ENCODE measurements at regions not wholly inside any gene's neighbourhood (a gene's known extent, or its start where the extent isn't known, plus 50 kb on each side); places are given as distances from the start of the nearest gene placed in this dataset.
"Not testable (repeated sequence)": the region's sequence is repeated elsewhere in the genome, so short reads cannot be mapped to it uniquely, and the experiment has no call there.

DNA sequence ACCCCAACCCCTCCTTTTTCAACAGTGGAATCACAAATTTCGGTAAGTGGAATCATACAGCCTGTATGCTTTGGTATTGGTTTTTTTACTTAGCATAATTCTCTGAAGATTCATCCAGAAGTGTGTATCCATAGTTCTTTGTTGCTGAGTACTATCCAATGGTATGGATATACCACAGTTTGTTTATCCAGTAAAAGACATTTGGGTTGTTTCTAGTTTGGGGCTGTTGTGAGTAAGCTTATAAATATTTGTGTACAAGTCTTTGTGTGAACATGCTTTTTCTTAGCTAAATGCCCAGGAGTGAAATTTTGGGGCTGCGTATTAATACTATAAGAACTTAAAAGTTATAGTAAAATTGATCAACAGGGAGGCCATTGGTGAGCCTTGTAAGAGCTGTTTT, 57.5 kb upstream of the GC start:
- DNase-seq (ENCODE audit: low read depth, low spot score), result no peak

DNA sequence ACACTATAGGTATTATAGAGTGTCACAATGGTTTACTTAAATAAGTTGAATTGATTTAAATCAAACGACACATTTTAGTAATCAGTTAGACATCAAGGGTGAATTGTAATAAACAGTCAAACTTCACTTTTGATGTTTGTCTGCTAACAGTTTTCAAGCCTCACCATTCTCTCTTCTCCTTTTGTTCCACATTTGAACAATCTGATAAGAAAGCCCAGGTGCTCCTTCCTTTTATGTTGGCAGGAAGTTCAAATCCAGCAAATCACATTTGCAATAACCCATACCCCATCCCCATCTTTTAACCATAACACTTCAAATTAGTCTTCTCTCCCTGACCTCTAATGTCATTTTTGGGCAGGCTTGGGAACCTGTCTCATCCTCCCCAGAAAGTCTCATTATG, 63.4 kb upstream of the GC start:
- no peak for DNase-seq (ENCODE audit: low read depth, low spot score)

DNA sequence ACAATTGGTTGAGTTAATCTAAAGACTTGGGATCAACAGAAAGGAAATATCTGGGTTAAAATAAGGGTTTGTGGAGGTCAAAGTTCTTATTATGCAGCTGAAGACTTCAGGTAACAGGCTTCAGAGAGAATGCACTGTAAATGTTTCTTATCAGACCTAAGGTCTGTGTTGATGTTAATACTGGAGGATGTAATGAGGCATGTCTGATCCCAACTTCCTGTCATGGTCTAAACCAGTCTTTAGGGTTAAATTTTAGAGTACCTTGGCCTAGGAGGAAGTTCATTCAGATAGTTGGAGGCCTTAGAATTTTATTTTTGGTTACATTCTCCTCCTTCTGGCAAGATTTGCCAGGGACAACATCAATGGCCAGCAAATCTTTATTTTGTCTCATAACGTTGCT, 72.1 kb upstream of the GC start:
- no peak for DNase-seq (ENCODE audit: low read depth, low spot score)

DNA sequence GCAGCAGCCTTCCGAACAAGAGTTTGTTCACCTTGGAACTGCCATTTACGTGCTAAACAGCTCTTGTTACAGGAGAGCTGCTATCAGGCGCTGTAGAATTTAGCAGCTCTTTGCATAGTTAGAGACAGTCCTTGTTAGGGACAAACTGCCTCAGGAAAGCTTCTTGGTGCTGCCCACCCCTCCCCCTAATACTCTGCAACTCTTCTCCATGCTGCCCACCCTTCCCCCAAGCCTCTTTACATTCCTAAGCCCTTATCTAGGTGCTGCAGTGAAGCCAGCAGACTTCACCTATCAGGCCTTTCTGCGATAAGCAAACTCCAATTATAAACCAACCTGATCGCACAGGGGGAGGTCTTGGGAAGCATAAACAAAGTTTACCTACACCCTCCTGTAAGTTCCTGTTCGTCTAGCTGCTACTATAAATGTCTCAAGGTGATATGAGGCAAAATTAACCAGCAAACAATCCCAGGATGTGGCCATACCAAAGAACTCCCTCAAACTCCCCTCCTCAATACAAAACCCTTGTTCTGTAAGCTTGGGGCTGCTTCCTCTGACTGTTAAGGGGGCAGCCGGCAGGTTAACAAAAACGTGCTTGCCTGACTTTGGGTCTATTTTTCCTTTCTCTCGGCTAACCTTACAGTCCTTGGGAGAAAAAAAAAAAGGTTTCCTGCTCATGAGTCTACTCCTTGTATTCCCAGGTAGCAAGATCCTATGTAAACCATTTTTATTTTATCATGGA, 74.0 kb upstream of the GC start:
- peak; percentile 97 for DNase-seq (ENCODE audit: low read depth, low spot score)

DNA sequence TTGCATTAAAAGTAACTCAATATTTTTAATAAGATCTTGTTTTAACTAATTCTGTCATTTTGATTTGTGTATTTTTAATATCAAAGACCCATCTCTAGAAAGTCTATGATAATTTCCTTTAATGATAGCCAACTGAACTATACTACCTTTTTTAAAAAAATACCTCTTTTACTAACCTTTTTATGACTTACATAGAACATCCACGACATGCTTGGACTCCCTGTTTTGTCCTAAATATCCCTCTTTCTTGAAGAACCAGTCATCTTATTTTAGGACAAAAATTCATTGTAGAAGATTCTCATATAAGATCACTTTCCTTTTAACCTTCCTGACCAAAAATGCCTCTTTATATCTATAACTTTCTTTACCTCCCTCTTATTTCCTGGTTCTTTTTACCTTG, 76.8 kb upstream of the GC start:
- DNase-seq (ENCODE audit: low read depth, low spot score), result no peak

DNA sequence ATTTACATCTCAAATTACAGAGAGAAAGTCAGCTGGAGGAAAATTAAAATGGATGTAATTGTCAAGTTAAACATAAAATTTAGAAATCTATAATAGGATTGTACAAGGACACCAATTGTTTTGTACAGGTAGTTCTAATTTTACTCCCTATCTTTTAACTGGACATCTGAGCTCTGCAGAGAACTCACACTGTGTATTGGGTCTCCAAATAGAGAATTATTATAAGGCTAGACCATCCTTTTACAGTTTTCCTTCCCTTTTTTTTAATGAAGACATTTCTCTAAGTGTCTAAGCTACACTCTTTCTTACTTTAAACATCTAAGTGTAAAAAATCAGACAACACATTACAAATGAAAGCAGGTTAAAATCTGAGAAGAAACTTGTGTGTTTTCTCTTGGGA, 78.4 kb upstream of the GC start:
- DNase-seq (ENCODE audit: low read depth, low spot score), result no peak

DNA sequence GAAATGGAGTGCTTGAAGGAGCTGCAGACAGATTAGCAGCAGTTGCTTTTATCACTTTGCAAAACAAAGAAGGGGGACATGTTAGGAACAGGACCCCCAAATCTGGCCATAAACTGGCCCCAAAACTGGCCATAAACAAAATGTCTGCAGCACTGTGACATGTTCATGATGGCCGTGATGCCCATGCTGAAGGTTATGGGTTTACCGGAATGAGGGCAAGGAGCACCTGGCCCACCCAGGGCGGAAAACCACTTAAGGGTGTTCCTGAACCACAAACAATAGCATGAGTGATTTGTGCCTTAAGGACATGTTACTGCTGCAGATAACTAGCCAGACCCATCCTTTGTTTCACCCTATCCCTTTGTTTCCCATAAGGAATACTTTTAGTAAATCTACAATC, 79.6 kb upstream of the GC start:
- no peak for DNase-seq (ENCODE audit: low read depth, low spot score)

DNA sequence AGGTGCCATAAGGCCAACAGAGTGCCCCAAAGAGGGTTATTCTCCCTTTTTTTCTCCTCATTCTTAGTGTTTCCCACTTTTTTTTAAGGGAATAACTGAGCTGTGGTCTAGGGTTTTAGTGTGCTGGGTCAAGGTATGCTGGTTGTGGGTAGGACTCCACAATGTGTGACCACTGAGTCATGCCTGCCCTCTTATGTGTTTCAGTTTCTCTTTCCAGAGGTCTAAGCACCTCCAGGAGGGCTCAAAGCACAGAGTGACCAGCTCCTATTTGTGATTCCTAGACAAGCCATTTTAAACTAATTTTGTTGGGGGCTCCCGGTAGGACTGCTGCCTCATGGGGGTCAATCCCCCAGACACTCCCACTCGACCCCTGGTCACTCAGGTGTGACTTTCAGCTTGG, 80.5 kb upstream of the GC start:
- DNase-seq (ENCODE audit: low read depth, low spot score), result no peak

DNA sequence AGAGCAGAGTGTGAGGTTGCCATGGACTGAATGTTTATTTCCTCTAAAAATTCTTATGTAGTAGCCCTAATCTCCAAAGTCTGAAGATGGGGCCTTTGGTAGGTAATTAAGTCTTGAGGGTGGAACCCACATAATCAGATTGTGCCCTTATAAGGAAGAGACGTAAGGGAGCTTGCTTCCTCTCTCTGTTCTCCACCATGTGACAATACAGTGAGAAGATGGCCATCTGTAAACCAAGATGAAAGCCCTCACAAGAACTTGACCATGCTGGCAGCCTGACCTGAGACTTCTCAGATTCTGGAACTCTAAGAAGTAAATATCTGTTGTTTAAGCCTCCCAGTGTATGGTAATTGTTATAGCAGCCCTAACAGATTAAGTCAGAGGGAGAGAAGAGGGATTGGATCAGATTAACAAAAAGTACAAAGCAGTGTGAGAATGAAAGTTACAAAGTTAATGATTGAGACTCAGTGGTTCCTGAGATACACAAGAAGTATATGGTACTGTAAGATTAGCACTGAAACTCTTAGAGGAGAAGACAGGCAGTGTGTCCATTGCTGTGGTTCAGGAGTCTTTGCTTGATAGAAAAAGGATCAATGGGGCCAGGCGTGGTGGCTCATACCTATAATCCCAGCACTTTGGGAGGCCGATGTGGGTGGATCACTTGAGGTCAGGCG, 82.5 kb upstream of the GC start:
- DNase-seq (ENCODE audit: low read depth, low spot score), result no peak

DNA sequence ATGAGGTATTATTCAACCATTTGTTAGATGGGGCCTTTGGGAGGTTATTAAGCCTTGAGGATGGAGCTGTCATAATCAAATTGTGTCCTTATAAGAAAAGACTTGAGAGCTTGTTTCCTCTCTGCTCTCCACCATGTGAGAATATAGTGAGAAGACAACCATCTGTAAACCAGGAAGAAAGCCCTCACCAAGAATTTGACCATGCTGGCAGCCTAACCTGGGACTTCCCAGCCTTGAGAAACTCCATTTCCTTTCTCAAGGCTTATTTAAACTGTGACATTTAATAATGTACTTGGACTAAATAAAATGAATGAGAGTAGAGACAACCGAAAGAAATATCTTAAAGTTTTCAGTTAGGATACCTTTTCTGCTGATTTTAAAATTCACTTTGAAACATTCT, 83.7 kb upstream of the GC start:
- DNase-seq (ENCODE audit: low read depth, low spot score), result no peak

DNA sequence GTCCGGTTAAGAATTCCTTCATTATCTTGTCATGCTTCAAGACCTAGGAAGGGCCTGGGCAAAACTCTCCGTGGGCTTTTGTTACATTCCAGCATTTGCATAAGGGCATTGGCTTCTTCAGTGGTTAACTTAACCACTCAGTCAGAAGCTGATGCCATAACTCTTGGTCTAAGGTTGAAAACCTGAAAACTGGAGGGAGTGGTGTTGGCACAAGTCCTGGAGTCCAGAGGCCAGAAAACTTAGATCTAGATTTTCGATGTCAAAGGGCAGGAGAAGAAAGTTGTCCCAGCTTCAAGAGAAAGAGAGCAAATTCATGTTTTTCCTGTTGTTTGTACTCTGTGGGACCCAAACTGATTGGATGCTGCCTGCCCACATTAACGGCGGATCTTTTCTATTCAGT, 86.6 kb upstream of the GC start:
- DNase-seq (ENCODE audit: low read depth, low spot score), result no peak

DNA sequence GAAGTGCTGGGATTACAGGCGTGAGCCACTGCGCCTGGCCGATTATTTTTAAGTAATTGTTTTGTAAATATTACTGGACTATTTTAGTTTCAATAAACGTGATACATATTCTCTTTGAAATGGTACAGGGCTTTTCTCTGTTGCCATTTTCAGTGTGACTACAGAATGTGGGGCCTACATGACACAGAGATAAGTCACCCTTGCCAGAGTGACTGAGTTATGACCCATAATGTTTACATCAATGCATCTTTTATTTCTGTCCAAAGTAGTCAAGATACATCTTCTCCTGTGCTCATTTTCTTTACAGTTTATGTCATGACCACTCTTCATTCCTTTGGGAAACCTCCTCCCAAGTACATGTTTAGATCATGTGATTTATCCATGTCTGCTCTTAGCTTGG, 88.3 kb upstream of the GC start:
- DNase-seq (ENCODE audit: low read depth, low spot score), result no peak

DNA sequence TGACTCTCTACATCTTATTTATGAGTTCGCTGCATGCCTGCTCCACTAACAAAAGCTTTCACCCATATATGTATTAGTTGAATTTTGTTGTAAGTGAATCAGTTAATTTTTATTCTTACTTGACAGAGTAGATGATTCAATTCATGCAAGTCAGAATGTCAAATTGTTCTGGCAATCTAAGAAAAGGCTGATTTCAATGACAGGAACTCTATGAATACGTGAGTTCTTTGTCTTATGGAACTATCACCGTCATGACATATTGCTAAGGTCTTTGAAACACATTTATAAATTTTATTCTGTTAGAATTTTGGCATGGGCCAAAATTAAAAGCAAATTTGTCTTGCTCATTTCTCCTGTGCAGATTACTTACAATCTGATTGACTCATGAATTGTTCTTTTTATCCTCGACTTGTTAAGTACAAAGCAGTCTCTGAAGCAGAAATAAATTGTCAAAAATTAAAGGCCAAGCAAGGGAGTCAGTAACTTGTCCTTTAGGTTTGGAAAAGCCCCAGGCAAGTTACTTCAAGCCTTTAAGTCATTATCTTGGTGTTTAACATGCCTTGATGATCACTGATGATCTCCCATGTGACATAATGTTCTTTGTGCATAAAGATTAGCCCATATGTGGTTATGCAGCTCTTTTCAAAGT, 89.0 kb upstream of the GC start:
- no peak for DNase-seq (ENCODE audit: low read depth, low spot score)

DNA sequence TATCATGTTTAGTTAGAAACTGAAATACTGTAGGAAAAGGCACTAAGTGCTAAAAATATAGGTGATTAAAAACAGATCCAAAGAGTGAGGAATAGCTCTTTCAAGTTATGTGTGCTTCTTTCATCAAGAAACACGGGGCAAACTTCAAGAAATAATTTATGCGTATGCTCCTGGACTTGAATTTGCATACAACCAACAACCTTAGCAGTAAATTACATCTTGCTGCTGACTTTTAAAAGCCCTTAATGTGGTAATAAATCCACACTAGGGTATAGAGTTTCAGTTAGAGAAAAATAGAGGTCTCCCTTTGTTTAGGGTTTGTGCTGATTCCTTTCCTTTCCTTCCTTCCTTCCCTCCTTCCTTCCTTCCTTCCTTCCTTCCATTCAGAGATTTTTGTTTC, 94.5 kb upstream of the GC start:
- DNase-seq (ENCODE audit: low read depth, low spot score), result no peak

DNA sequence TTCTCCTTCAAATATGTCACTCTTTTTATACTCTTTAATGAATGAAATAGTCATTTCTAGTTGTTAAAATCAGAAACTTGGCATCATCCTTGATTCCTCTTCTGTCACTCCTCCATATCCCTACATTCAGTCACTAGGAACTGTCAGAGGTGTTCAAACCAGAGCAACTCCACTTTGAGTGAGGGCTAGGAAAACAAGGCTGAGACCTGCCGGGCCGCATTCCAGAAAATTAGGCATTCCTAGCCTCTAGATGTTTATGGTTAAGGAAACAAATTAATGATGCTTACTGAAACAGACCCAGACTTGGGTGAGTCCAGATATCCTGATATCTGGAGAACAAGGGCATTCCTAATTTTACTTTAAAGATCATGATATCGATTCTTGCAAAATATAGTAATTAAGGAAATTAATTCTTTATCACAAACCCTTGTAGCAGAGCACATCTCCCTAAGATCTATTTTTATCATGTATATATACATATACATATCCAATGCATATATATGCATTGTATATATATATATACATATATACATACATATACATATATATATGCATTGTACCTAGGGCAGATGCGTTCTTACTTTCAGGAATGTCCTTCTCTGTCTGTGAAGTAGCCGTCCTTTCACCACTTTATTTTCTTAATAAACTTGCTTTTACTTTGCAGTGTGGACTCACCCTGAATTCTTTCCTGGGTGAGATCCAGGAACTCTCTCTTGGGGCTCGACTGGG, 98.4 kb upstream of the GC start:
- DNase-seq (ENCODE audit: low read depth, low spot score), result peak; percentile 82

DNA sequence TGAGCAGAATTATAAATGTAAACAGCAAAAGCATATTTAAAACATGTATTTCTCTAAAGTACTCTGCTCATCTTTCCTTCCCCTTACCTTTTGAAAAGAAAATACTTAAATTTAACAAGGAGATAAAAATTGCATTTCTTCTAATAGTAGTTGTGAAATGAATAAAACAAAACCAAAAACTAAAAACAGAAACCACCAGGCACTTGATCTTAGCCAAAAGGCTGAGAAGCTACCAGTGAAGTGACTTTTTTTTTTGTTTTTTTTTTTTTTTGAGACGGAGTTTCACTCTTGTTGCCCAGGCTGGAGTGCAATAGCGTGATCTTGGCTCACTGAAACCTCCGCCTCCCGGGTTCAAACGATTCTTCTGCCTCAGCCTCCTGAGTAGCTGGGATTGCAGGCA, 116.5 kb upstream of the GC start:
- not testable (repeated sequence) for DNase-seq (ENCODE audit: low read depth, low spot score)

DNA sequence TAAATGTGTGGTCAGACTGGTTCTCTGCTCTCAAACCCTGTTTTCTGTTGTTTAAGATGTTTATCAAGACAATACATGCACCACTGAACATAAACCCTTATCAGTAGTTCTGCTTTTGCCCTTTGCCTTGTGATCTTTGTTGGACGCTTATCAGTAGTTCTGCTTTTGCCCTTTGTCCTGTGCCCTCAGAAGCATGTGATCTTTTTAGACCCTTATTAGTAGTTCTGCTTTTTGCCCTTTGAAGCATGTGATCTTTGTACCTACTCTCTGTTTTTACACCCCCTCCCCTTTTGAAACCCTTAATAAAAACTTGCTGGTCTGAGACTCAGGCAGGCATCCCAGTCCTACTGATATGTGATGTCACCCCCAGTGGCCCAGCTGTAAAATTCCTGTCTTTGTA, 121.7 kb upstream of the GC start:
- not testable (repeated sequence) for DNase-seq (ENCODE audit: low read depth, low spot score)

DNA sequence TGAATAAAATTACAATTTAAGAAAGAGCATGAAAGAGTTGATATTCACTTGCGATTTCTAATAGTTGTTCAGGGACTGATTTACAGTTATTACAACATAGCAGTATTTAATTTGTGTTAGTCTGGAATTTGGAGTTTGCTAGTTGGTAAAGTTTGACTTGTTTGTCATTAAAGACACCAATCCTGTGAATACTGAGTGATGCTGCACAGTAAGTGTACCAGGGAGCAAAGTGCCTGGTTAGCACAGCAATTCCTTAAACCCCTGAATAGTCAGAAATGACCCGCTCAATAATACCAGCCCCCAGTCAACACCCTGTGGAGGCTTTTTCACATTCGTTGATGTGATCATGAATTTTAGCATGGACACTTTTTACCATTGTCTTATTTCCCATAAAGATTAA, 122.2 kb upstream of the GC start:
- DNase-seq (ENCODE audit: low read depth, low spot score), result no peak

DNA sequence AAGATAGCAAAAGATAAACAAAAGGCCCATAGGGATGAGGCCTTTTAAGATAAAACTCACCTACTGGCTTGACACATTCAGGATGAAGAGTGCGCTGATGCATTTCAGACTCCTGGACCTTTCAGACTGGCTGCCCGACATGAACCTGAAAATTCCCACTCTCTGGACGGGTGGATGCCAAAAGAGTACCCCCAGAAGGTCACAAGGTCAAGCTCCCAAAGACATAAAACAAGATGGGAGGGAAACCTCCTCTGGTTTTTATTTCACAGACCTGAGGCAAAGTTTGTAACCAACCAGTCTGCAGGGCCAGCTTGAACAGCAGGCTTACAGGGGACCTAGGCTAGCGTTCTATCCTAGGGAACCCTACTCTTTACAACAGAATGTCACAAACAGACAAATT, 123.2 kb upstream of the GC start:
- no peak for DNase-seq (ENCODE audit: low read depth, low spot score)

DNA sequence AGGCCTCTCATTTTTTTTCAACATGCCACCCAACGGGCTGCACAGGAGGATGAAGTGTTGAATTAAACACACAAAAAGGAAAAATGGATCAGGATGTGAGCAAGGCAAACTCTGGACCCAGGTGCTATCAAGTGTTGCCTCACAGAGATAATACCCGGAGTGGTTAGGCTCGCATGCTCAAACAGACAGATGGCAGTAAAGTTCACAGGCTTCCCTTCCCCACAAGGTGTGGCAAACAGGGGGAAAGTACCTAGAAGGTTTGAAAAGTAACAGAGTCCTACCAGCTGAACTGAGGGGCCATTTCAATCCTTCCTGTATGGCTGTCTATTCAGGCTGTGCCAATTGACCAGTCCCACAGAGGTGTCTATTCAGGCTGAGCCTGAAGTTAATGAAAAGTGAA, 123.9 kb upstream of the GC start:
- DNase-seq (ENCODE audit: low read depth, low spot score), result no peak

DNA sequence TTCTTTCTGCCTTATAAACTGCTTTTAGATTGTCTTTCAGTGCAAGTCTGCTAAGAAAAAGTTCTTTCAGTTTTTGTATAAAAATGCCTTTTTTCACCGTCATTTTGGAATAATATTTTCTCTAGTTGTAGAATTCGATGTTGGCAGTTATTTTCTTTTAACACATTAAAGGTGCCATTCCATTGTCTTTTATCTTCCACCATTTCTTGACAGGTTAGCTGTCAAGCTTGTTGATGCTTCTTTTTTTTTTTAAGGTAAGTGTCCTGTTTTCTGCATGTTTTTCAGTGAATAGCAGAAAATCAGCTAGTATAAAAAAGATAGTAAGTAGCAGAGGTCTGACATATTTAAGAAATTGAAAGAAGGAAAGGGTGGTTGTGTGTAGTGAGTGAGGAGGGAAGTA, 118.5 kb upstream of the NPFFR2 start:
- no peak for DNase-seq (ENCODE audit: low read depth, low spot score)

DNA sequence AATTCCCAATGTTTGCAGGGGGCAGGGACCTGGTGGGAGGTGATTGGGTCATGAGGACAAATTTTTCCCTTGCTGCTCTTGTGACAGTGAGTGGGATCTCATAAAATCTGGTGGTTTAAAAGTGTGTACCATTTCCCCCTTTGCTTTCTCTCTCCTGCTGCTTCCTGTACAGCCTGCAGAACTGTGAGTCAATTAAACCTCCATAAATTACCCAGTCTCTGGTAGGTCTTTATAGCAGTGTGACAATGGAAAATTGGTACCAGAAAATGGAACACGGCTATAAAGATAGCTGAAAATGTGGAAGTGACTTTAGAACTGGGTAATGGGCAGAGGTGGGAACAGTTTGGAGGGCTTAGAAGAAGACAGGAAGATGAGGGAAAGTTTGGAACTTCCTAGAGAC, 108.7 kb upstream of the NPFFR2 start:
- DNase-seq (ENCODE audit: low read depth, low spot score), result no peak

DNA sequence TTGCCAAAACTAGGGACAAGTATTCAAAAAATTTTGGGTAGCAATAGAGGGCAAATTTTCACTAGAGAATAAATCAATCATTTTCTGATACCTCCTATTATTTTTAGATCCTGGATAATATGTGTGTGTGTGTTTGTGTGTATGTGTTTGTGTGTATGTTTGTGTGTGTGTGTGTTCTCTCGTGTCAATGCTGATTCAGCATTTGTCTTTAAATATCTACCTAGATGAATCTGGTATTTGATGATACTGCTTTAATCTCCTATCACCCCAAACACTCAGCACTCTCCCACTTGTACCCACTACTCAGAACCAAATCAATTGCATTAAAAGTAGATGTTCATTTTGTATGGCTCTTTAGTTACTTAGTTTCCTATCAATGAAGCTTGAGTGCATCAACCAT, 101.3 kb upstream of the NPFFR2 start:
- DNase-seq (ENCODE audit: low read depth, low spot score), result no peak

Measured in ELF-1 (cell line).